B cell (primary cell): ENCODE measurements at regions not wholly inside any gene's neighbourhood (a gene's known extent, or its start where the extent isn't known, plus 50 kb on each side); places are given as distances from the start of the nearest gene placed in this dataset.

ENCODE experiments used
- EZH2 ChIP-seq: IDR thresholded peaks from 2 replicates; pipeline ENCODE4 v1.6.1; 2012; ENCODE audit warnings: borderline replicate concordance, low read depth, mild to moderate bottlenecking, moderate library complexity, low read length; ENCODE audit not compliant: insufficient read depth, poor library complexity, severe bottlenecking
- TF ChIP-seq, protein P1 (sequence below): fragments of 200-600 bp; IDR thresholded peaks from one replicate; pipeline ENCODE4 v1.8.0; 2022; ENCODE audit warnings: antibody characterized with exemption, mild to moderate bottlenecking

- TF ChIP-seq, protein P1, sequence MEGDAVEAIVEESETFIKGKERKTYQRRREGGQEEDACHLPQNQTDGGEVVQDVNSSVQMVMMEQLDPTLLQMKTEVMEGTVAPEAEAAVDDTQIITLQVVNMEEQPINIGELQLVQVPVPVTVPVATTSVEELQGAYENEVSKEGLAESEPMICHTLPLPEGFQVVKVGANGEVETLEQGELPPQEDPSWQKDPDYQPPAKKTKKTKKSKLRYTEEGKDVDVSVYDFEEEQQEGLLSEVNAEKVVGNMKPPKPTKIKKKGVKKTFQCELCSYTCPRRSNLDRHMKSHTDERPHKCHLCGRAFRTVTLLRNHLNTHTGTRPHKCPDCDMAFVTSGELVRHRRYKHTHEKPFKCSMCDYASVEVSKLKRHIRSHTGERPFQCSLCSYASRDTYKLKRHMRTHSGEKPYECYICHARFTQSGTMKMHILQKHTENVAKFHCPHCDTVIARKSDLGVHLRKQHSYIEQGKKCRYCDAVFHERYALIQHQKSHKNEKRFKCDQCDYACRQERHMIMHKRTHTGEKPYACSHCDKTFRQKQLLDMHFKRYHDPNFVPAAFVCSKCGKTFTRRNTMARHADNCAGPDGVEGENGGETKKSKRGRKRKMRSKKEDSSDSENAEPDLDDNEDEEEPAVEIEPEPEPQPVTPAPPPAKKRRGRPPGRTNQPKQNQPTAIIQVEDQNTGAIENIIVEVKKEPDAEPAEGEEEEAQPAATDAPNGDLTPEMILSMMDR: no peak
- TF ChIP-seq EZH2: no peak
Measured at GRCh38 chr13:61536433-61536832, 120.8 kb upstream of the PCDH20 start.
